H4 (cell line): ENCODE measurements at regions not wholly inside any gene's neighbourhood (a gene's known extent, or its start where the extent isn't known, plus 50 kb on each side); places are given as distances from the start of the nearest gene placed in this dataset.
"Not testable (repeated sequence)": the region's sequence is repeated elsewhere in the genome, so short reads cannot be mapped to it uniquely, and the experiment has no call there.

ENCODE experiments used
- DNase-seq: peaks from one replicate; pipeline ENCODE4 v3.0.0-alpha.2; 2015; ENCODE audit warnings: low spot score

GRCh38 chr12:86774841-86775388 is 518.7 kb upstream of the MGAT4C start:
- peak; percentile 9 for DNase-seq

- peak; percentile 3 for DNase-seq
Measured at GRCh38 chr12:86772696-86773095, 516.5 kb upstream of the MGAT4C start.

DNA sequence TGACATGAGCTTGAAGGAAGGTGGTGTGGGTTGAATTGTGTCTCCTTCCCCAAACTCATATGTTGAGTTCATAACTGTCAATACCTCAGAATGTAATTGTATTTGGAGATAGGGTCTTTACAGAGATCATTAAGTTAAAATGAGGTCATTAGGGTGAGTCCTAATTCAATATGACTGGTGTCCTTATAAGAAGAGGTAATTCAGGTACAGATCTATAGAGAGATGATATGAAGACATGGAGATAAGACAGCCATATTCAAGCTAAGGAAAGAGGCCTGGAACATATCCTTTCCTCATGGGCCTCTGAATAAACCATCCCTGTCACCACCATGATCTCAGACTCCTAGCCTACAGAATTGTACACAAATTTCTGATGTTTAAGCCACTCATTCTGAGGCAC is 514.7 kb upstream of the MGAT4C start:
- DNase-seq: no peak

- DNase-seq: peak; percentile 10
Measured at GRCh38 chr12:86748894-86749293, 492.7 kb upstream of the MGAT4C start.

- no peak for DNase-seq
Measured at GRCh38 chr12:86744547-86745212, 488.5 kb upstream of the MGAT4C start.

GRCh38 chr12:86743875-86744536 is 487.8 kb upstream of the MGAT4C start:
- DNase-seq: no peak

DNA sequence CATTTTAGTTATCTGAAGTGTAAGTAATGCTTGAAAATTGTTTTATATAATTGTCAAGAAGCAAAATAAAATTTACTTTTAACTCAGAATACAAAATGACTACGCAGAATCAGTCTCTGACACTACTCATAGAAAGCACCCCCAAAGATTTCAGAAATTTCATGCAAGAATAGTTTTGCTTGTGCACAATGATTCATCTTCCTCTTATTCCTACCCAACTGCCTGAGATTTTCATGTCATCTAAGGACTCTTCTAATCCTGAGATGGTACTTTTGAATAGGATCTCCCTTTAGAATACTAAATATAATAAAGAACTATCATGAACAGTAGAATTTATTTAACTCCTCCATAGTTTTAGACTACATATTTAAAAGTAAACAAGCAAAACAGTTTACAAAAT is 485.3 kb upstream of the MGAT4C start:
- no peak for DNase-seq

- DNase-seq: no peak
Measured at GRCh38 chr12:86735851-86736250, 479.7 kb upstream of the MGAT4C start.

DNA sequence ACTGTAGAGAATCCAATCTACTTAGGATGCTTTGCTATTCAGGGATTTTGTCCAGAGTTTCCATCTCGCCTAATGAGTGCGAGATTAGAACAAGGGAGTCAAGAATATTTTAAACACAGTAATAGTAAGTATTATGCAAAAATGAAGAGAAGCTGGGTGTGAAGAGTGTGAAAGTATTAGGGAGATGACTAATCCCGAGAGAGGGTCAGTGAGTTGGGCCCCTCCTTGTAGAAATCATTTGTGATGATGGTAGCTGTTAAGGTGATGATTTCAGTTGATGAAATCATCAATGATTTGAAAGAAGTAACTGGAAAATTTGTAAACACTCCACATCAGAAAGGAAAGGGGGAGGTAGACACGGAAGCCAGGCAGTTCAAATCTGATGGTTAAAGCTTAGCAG is 478.9 kb upstream of the MGAT4C start:
- no peak for DNase-seq

GRCh38 chr12:86730233-86730632 is 474.0 kb upstream of the MGAT4C start:
- DNase-seq: no peak

- no peak for DNase-seq
Measured at GRCh38 chr12:86729739-86730138, 473.5 kb upstream of the MGAT4C start.

- peak; percentile 61 for DNase-seq
Measured at GRCh38 chr12:86727160-86727559, 471.0 kb upstream of the MGAT4C start.

DNA sequence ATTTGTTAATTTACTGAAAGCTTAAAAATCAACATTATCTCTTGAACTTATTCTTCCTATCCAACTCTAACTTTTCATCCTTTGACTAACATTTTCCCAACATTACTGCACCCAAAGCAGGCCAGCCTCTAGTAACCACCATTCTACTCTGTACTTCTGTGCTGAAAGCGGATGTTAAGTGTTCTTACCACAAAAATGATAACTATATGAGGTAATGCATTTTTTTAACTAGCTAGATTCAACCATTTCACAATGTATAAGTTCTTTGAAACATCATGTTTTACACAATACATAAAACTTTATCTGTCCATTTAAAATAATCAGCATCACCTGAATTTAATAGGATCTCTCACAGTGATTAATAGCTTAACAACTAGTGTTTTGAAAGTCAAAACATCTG is 468.5 kb upstream of the MGAT4C start:
- peak; percentile 76 for DNase-seq

DNA sequence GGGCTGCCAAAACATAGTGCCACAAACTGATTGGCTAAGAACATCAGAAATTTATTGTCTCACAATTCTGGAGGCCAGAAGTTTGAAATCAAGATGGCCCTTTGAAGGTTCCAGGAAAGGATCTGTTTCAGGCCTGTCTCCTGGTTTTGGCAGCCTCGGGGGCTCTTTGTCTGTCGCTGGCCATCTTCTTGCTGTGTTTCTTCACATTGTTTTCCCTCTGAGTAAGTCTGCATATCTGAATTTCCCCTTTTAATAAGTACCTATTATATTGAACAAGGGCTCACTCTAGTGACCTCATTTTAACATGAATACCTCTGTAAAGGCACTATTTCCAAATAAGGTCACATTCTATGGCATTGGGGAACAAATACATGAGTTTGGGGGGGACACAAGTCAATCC is 467.1 kb upstream of the MGAT4C start:
- no peak for DNase-seq

GRCh38 chr12:86721713-86722397 is 465.7 kb upstream of the MGAT4C start:
- no peak for DNase-seq

DNA sequence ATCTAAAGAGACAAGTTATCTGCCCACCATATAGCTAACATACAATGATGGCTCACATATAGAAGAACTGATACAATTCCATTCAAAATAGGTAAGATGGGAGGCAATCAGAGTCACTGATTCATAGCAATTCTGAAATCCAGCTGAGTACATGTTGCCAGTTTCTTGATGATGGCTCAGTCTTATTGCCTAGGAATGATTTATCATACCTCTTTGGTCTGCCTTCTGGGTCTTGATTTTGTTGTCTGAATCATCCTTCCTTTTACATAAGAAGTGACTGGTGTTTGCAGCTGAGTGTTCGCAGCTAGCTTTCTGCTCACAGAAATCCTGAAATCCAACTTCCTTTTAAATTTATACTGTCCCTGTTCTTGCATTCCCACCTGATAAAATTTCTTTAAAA is 463.2 kb upstream of the MGAT4C start:
- DNase-seq: no peak

DNA sequence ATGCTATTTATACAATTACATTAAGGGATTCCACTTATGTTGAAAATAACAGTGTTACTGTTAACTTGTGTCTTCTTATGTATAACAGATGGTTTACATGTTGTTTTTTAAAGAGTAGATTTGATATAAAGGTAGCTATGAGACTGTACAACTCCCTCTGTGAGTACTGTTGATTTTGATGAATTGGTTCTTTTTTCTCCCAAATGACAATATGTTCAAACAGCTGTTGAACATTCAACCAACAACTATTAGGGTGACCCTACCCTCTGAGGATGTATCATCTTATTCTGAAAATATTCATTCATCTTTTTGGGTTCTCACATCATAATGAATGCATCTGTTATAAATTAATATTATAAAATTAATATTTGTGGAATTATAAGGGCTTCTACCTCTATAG is 456.9 kb upstream of the MGAT4C start:
- DNase-seq: no peak

GRCh38 chr12:86712425-86712843 is 456.2 kb upstream of the MGAT4C start:
- DNase-seq: peak; percentile 91

DNA sequence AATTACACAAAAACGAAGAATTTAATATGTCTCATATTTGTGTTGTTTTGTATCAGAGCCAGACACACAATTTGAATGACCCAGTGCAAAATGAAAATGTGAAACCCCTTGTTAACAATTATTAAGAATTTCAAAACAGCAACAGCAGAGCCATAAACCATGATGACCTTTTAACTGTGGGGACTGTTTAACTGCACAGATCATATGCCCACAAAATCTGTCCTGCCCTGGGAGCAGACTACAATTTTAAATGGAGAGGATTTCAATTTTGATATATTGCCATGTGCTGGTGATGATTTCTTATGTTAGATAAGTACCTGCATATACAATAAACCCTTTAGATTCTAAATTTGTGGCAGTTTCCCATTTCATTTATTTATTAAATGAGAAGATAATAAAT is 455.5 kb upstream of the MGAT4C start:
- no peak for DNase-seq

GRCh38 chr12:86710109-86710508 is 453.9 kb upstream of the MGAT4C start:
- DNase-seq: no peak

- DNase-seq: not testable (repeated sequence)
Measured at GRCh38 chr12:86709017-86709416, 452.8 kb upstream of the MGAT4C start.

DNA sequence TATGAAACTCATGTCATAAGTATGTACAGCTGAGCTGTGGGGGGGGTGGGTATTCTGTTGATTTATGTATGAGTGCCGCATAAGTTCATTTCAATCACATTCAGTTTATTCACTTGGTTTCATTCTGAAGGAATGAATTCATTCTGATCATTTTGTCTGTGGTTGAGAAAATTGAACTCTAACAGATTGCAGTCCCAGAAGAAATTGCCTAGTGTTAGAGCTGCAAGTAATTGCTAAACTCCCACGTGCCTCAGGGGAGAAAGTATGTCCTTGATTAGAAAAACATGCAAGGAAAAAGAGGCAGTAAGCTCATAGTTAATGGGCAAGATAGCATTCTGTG is 442.4 kb upstream of the MGAT4C start:
- no peak for DNase-seq
